ENCODE measurements at regions not wholly inside any gene's neighbourhood (a gene's known extent, or its start where the extent isn't known, plus 50 kb on each side); places are given as distances from the start of the nearest gene placed in this dataset.
"Not testable (repeated sequence)": the region's sequence is repeated elsewhere in the genome, so short reads cannot be mapped to it uniquely, and the experiment has no call there.

DNA sequence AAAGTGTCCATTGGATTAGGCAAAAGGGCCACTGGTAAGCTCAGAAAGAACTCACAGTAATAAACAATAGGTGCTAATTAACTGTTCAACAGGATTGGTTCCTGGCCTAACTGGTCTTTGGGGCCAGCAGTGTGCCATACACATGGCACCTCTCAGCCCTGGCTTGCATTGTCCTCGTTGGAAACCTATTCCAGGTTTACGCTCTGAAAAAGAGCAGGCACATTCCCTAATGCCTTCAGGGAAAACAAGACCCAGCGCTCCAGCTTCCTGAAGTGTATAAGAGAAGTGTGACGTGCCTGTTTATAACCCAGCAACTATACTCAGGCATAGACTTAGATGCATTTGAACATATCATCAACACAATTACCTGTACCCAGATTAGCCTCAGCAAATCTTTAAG is 51.9 kb upstream of the RBM47 start:
- Histone ChIP-seq H3K27ac (peak overlapping the region; percentile 65 to 86 (median 82)), H3K9me3 (no peaks in the 10 kb centered on the region), H3K27me3 (no peaks in the 10 kb centered on the region), H3K4me3 (replicated peaks in 1 of 3) (no peak overlapping the region), H3K36me3 (no peaks in the 10 kb centered on the region), H3K4me1 (peaks cover 33 to 40% of the 10 kb centered on the region in 2 donors)
- WGBS, 2 donors = 79 to 81% methylated on average over 4 of the region's 4 CpGs
- no peak for TF ChIP-seq POLR2A (IDR thresholded peaks at IDR 0.05)
- TF ChIP-seq, protein P1, sequence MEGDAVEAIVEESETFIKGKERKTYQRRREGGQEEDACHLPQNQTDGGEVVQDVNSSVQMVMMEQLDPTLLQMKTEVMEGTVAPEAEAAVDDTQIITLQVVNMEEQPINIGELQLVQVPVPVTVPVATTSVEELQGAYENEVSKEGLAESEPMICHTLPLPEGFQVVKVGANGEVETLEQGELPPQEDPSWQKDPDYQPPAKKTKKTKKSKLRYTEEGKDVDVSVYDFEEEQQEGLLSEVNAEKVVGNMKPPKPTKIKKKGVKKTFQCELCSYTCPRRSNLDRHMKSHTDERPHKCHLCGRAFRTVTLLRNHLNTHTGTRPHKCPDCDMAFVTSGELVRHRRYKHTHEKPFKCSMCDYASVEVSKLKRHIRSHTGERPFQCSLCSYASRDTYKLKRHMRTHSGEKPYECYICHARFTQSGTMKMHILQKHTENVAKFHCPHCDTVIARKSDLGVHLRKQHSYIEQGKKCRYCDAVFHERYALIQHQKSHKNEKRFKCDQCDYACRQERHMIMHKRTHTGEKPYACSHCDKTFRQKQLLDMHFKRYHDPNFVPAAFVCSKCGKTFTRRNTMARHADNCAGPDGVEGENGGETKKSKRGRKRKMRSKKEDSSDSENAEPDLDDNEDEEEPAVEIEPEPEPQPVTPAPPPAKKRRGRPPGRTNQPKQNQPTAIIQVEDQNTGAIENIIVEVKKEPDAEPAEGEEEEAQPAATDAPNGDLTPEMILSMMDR (IDR thresholded peaks at IDR 0.05) = no peak
- intact Hi-C loops (cut with DNase I) = no loop called here
- DNase-seq = no peak

DNA sequence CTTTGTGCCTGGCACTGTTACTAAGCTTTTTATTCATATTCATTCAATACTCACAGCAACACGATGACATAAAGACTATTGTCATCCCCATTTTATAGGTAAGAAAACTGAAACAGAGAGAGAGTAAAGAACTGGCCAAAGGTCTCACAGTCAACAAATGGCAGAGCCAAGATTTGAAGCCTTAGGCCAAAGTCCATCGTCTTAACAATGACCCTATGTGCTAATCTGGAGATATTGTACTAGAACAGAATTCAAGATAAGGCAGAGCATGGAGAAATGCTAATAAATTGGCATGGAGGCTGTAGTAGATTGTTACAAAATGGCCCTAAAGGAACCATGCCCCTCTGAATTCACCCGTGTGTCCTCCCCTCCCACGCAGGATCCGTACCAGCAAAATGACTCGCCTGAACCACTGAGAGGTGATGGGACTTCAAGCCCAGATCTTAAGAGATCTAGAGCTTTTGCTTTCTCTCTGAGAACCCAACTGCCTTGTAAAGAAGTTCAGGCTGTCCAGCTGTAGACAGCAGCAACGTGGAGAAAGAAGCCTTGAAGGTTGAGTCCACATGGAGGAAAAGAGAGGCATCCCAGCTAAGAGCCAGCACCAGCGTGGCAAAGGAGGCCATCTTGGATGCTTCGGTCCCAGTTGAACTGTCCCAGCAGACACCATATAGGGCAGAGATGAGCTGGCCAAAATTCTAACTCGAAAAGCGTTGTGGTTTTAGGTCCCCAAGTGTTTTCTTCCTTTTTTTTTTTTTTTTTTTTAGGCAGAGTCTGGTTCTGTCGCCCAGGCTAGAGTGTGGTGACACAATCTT is 52.8 kb upstream of the RBM47 start:
- WGBS, 2 donors = 90% methylated on average over 12 of the region's 12 CpGs
- H3K4me1 ChIP-seq = peaks cover 33 to 40% of the 10 kb centered on the region in 2 donors
- peak overlapping the region in 1 of 3 donors; percentile 86 for H3K27ac ChIP-seq

DNA sequence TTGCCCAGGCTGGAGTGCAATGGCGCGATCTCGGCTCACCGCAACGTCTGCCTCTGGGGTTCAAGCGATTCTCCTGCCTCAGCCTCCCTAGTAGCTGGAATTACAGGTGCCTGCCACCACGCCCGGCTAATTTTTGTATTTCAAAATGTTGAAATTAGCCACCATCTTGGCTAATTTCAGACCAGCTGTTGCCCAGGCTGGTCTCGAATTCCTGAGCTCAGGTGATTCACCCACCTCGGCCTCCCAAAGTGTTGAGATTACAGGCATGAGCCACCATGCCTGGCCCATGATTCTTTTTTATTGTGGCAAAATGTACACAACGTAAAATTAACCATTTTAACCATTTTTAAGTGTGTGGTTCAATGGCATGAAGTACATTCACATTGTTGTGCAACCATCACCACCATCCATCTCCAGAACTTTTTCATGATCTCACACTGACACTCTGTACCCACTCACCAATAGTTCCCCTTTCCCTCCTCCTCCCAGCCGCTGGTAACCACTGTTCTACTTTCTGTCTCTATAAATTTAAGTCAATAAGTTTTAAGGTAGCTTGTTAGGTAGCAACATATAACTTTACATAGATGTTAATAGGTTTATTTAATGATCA is 54.0 kb upstream of the RBM47 start:
- H3K4me1 ChIP-seq = peaks cover 27 to 32% of the 10 kb centered on the region in 2 donors
- H3K36me3 ChIP-seq; H3K27ac ChIP-seq; intact Hi-C loops (cut with DNase I); DNase-seq; H3K27me3 ChIP-seq; H3K9me3 ChIP-seq; H3K4me3 ChIP-seq (replicated peaks in 1 of 3): not testable (repeated sequence)
- WGBS, 2 donors = 93 to 95% methylated on average over 12 of the region's 12 CpGs

More for the DNA sequence above, 52.8 kb upstream of the RBM47 start:
- no peaks in the 10 kb centered on the region for H3K27me3 ChIP-seq
- intact Hi-C loops (cut with DNase I) = no loop called here
- H3K4me3 ChIP-seq (replicated peaks in 1 of 3) = no peak overlapping the region
- no peaks in the 10 kb centered on the region for H3K36me3 ChIP-seq
- TF ChIP-seq, protein P1 (IDR thresholded peaks at IDR 0.05) = no peak
- no peak for TF ChIP-seq POLR2A (IDR thresholded peaks at IDR 0.05)
- no peaks in the 10 kb centered on the region for H3K9me3 ChIP-seq
- DNase-seq = no peak

DNA sequence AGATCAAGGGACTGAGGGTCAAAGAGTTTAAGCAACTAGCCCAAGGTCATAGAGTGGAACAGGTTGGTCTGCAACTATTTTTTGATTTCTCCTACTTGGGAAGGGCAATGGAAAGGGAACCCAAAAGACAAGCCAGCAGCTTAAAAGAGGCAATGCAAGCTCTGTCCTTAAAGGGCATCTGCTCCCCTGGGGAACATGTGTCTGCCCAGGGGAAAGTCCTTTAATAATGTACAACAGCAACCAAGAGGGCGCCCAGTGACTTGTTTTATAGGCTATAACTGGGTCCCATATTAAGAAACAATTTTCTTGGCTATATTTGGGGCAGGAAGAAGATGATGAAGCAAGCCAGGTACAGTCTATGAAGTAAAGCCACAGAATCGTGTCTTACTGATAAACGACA is 54.7 kb upstream of the RBM47 start:
- DNase-seq = no peak
- 90 to 96% methylated on average over 3 of the region's 3 CpGs for WGBS, 2 donors
- TF ChIP-seq, protein P1 (IDR thresholded peaks at IDR 0.05) = no peak
- TF ChIP-seq POLR2A (IDR thresholded peaks at IDR 0.05) = no peak

DNA sequence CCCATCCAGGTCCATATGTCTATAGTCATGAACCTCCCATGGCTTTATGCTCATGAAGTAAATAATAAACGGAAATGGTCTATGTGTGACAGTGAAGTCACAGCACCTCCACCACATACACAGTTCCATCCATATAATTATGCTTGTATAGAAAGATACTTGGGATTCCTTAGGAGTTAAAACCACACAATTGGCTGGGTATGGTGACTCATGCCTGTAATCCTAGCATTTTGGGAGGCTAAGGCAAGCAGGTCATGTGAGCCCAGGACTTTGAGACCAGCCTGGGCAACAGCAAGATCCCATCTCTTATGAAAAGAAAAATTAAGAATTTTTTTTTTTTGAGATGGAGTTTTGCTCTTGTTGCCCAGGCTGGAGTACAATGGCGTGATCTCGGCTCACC is 55.6 kb upstream of the RBM47 start:
- intact Hi-C loops (cut with DNase I) = no loop called here
- TF ChIP-seq POLR2A (IDR thresholded peaks at IDR 0.05) = no peak
- TF ChIP-seq, protein P1 (IDR thresholded peaks at IDR 0.05) = no peak
- Histone ChIP-seq H3K27me3 (no peaks in the 10 kb centered on the region), H3K9me3 (no peaks in the 10 kb centered on the region), H3K27ac (no peak overlapping the region), H3K36me3 (no peaks in the 10 kb centered on the region), H3K4me1 (peaks cover 14 to 16% of the 10 kb centered on the region in 2 donors), H3K4me3 (replicated peaks in 1 of 3) (no peak overlapping the region)
- 96 to 97% methylated on average over 3 of the region's 3 CpGs for WGBS, 2 donors
- DNase-seq = no peak

More for the DNA sequence above, 54.7 kb upstream of the RBM47 start:
- no peaks in the 10 kb centered on the region for H3K36me3 ChIP-seq
- H3K27ac ChIP-seq = no peak overlapping the region
- no peak overlapping the region for H3K4me3 ChIP-seq (replicated peaks in 1 of 3)
- peaks cover 23 to 24% of the 10 kb centered on the region in 2 donors for H3K4me1 ChIP-seq
- H3K9me3 ChIP-seq = no peaks in the 10 kb centered on the region
- intact Hi-C loops (cut with DNase I) = no loop called here
- H3K27me3 ChIP-seq = no peaks in the 10 kb centered on the region
